Stromal cell of bone marrow (primary cell): ENCODE measurements at regions not wholly inside any gene's neighbourhood (a gene's known extent, or its start where the extent isn't known, plus 50 kb on each side); places are given as distances from the start of the nearest gene placed in this dataset.
"Not testable (repeated sequence)": the region's sequence is repeated elsewhere in the genome, so short reads cannot be mapped to it uniquely, and the experiment has no call there.

Experiments used
- DNase-seq: peaks from one replicate; pipeline ENCODE4 v3.0.0-alpha.2; 2012; ENCODE audit warnings: low read depth

DNA sequence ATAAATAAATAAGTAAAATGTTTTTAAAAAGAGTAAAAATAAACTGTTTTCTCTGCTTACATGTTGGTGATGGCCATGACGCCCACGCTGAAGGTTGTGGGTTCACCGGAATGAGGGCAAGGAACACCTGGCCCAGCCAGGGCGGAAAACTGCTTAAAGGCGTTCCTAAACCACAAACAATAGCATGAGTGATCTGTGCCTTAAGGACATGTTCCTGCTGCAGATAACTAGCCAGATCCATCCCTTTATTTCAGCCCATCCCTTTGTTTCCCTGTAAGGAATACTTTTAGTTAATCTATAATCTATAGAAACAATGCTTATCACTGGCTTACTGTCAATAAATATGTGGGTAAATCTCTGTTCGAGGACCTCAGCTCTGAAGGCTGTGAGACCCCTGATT, 63.3 kb upstream of the CEP78 start:
- DNase-seq = not testable (repeated sequence)

GRCh38 chr9:78171651-78172050, 64.2 kb upstream of the CEP78 start:
- DNase-seq = no peak

GRCh38 chr9:78169125-78169524, 66.8 kb upstream of the CEP78 start:
- DNase-seq = no peak

- no peak for DNase-seq
Observed at GRCh38 chr9:78167356-78167755, 68.5 kb upstream of the CEP78 start.

DNA sequence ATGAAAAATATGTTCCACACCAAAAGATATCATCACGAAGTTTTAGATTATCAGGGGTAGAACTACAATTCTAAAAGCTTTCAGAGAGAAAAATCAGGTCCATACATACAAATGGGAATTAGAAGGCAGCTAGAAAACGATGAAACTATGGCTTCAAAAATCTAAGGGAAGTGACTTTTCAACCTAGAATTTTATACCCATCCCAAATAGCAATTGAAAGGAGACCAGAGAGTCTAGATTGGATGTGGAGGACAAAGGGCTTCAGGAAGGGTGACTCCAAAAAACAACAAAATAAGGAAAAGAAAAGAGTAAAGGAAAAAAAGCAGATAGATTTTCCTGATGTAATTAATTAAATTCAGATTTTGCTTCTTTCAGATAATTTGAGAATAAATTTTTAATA, 72.0 kb upstream of the CEP78 start:
- no peak for DNase-seq

- no peak for DNase-seq
Observed at GRCh38 chr9:78158286-78158685, 77.6 kb upstream of the CEP78 start.

DNA sequence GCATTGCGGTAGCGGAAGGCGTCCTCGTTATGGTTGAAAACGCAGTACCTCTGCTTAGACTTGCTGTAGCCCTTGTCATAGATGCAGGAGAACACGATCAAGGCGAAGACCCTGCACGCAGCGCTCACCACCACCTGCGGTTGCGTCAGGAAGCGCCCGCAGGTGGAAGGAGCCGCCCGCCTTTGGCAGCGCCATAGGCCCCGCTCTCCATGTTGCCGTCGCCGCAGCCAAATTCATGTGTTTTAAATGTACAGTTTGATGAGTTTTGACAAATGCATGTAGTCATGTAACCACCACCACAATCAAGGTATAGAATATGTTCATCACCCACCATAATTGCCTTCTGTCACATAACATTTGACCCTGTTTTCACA, 84.9 kb upstream of the CEP78 start:
- no peak for DNase-seq

DNA sequence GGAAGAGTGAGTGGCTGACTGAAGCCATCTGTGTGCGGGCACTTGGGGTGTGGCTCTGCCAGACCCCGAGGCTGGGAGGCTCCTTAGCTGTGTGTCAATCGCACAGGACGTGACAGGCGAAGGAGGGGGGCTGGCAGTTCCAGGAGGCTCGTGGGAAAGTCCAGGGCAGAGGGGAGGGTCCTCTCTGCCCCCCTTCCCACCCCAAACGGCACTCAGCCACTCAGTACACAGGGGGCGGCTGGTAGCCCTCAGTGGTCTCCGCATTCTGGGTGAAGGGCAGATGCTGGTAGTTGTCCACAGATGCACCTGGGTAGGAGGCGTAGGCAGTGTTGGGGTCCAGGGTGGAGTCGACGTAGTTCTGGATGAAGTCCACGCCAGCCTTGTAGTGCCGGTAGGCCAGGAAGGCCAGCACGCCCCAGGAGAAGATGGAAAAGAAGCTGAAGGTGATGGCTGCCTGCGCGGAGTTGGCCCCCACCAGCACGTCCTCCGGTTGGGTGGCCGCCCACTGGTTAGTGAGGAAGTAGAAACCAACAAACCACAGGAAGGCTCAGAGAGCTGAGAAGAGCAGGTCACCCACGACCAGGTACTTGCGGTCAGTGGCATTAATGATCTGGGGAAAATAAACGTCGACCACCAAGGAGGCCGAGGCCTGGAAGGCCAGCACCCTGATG, 85.4 kb upstream of the CEP78 start:
- DNase-seq = no peak

DNA sequence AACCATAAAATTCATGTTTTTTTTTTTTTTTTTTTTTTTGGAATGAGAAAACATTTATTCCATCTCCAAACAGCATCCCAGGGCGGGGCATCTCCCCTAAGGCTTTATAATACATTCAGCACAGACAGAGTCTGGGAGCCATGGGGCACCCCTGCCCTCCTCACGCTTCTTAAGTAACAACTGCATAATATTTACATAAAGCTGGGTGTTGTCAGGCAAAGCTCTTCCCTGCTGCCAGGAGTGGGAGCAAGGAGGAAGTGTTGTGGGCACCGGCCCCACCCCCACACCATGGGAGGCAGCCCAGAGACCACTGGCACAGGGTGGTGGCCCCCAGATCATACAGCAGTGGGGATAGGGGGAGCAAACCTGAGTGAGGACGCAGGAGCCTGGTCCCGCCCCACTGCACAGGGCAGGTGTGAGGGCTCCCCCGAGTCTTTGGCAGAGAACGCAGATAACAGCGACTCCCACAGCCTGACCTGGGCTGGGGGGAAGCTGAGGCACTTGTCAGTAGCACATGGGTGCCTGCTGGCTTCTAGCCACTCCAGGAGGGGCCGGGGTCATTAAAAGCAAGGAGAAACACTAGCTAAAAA, 86.1 kb upstream of the CEP78 start:
- DNase-seq = no peak

- no peak for DNase-seq
Observed at GRCh38 chr9:78146241-78146640, 89.6 kb upstream of the CEP78 start.

DNA sequence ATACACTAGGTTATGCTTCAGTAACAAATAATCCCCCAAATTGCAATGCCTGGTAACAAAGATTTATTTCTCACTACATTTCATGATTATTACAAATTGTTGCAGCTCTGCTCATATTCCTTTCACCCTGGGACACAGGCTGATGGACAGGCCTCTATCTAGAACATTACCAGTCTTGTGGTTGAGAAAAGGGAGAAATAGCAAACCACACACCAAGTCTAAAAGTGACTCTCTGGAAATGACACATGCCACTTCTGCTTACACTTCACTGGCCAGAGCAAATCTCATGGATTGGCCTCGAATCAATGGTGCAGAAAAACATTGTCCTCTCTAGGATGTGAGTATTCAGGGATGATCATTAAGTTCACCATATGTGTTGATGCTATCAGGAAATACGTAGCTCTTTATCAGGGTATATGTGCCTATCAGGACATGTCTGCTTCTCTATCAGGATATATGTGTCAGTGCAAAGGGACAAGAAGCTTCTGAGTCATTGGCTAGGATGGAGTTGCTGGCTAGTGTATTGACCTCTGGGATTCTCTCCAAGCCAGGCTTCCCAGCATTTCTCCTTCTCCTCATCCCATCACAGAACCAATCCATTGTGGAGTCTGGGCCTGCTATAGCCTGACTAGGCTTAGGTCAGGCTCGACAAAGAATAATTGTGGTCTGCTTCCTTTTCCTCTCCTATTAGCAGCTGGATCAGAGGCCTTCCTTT, 91.1 kb upstream of the CEP78 start:
- DNase-seq = peak; percentile 44

GRCh38 chr9:78144008-78144381, 91.9 kb upstream of the CEP78 start:
- DNase-seq = no peak

DNA sequence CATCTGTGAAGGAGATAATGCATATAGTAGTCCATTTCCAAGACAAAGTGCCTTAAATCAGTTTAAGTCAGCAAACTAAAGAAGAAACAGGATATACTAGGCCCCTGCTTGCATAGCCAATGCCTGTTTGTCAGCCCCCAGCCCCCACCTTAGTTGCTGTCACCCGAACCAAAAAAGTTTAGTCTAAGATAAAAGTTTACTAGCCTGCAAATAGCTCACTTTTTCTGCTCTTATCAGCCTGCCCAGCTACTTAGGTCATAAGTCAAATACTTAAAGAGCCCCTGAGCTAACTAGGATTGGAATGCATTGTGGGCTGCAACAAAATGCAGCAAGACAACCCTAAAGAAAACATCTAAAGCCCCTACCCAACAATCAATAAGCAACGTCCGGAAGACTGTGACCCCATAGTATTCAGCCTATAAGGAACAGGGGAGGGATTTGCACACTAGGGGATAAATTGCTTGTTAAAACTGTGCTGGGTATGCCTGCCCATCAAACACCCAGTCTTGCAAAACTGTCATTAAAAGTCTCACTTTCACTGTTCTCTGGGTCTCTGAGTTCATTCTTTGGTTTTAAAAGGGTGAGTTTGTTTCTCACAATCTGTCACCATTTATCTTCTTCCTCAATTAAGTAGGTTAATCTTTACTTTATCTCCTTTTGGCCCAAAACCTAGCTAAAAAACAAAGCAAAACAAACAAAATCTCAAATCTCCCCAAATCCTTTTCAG, 92.4 kb upstream of the CEP78 start:
- DNase-seq = no peak

DNA sequence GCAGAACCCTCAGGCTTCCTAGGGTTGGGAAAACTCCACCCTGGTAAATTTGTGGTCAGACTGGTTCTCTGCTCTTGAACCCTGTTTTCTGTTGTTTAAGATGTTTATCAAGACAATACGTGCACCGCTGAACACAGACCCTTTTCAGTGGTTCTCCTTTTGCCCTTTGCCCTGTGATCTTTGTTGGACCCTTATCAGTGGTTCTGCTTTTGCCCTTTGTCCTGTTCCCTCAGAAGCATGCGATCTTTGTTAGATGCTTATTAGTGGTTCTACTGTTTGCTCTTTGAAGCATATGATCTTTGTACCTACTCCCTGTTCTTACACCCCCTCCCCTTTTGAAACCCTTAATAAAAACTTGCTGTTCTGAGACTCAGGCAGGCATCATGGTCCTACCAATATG, 93.6 kb upstream of the CEP78 start:
- DNase-seq = not testable (repeated sequence)

DNA sequence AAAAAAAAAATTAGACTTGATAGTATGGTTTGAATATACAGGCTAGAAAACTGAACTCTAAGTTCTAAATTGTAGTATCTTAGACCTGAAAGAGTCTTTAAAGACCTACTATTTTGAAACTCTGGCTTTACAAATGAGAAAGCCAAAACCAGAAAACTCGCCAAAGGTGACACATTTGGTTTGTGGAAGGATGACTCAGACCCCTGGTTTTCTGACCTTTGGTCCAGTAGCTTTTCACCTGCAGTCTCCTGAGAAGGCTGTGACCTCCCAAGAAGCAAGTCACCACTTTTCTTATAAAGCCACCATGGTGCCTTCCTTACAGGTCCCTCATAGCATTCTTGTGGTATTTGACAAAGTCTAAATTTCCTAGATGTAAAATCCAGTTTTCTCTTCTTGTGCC, 102.1 kb upstream of the CEP78 start:
- no peak for DNase-seq

DNA sequence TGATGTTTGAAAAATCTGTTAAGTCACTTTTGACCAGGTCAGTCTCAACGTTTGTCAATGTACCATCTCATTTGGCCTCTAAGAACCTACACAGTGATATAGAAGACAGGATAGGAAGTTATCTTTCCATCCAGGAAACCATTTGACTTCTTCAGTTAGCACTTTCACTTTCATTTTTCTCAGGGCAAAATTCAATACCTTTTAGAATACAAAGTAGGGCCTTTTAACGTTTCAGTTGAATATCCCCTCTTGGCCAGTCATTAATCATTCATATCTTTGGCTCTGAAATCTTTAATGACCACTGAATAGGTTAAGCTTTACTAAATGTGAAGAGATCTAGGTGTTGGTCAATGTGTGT, 101.1 kb upstream of the GNAQ start:
- DNase-seq = no peak

GRCh38 chr9:78131969-78132700, 100.5 kb upstream of the GNAQ start:
- DNase-seq = peak; percentile 41

DNA sequence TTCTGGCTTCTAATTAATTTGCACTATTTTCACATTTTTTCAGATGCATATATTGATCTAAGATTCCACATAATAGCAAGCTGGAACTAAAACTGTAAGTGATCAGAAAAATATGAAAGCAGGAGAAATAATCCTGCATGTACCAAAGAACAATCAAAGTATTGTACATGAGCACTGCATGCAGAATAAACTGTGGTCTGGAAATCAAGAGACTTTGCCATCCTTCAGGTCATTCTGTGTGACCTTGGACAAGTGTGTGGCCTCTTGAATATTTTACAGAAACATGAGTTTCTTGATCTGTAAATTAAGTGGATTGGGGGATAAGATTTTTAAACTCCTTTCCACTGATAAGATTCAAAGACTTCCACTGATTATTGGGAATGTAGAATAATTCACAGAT, 99.2 kb upstream of the GNAQ start:
- DNase-seq = no peak

DNA sequence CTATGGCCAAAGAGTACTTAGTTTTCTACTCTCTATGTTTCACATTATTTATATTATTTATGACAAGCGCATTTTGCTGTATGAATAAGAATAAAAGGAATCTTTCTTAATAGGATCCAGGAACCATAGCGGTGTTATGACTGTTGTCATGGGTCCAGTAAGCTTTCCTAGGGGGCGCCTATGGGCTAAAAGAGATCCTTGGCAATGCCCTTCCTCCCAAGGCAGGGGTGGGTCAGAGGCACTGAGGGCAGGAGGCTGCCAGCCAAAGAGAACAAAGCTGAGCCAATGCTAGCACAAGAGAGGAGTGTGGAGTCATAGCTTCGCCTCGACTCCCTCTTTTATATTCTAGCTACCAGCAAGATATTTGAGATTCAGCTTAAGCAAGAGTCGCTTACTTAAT, 98.4 kb upstream of the GNAQ start:
- peak; percentile 93 for DNase-seq

GRCh38 chr9:78127279-78128225, 95.9 kb upstream of the GNAQ start:
- no peak for DNase-seq

DNA sequence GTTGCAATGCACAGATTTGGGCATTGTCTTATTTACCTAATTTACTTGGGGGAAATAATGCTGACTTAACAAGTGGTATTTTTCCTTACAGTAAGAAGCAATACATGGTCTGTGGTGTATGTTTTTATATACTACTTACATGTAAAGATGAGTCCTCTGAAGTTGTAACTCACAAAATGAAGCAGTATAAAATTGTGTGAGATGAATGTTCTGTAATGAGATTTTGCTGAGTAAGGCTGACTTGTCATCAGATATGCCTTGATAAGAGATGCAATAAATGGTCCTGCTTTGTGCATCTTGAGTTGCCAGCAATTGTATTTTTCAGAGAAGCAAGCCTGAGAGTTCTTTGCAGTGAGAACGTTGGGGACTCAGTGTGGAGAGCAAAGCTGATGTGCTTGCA, 92.2 kb upstream of the GNAQ start:
- no peak for DNase-seq
